CD4-positive, alpha-beta T cell (primary cell): ENCODE measurements at regions not wholly inside any gene's neighbourhood (a gene's known extent, or its start where the extent isn't known, plus 50 kb on each side); places are given as distances from the start of the nearest gene placed in this dataset.

Source experiments
- ATAC-seq: fragments of 200-7000 bp; cut with Tn5 transposase; one replicate; pipeline ENCODE4 v1.10.0; 2022; ENCODE audit warnings: mild to moderate bottlenecking; ENCODE audit not compliant: poor library complexity
- CTCF ChIA-PET: fragments of 350-600 bp; sonication (Branson Sonifier 250); formaldehyde crosslinking; loops from one replicate; lab custom pipeline; 2021; ENCODE audit warnings: antibody characterized with exemption, inconsistent platforms; lab: Charles Lee
- POLR2A ChIA-PET: fragments of 350-600 bp; sonication (Branson Sonifier 250); formaldehyde crosslinking; loops from one replicate; lab custom pipeline; 2021; ENCODE audit warnings: antibody characterized with exemption, inconsistent platforms; lab: Charles Lee
- DNase-seq, 14 experiments: peaks; one replicate each; pipeline ENCODE4 v3.0.0-alpha.2; 2013 to 2020; ENCODE audit warnings: mixed read lengths in 2 of 14
- H3K27ac ChIP-seq, 2 donors: one replicate each; pipeline versions ENCODE4 v1.5.1 to v1.7.0; 2013; ENCODE audit warnings: low read length in 2 of 2, low read depth in 1 of 2, mild to moderate bottlenecking in 1 of 2
- H3K27me3 ChIP-seq, 2 experiments: 1 replicate in 1 of 2; 2 replicates in 1 of 2; pipeline versions ENCODE4 v1.6.1 to v1.7.0; 2013; ENCODE audit warnings: low read length in 2 of 2, control low read depth in 1 of 2, mild to moderate bottlenecking in 1 of 2, moderate library complexity in 1 of 2; ENCODE audit not compliant: insufficient read depth in 2 of 2, control insufficient read depth in 1 of 2
- H3K36me3 ChIP-seq: one replicate; pipeline ENCODE4 v1.6.1; 2013; ENCODE audit warnings: low read length, control low read depth; ENCODE audit not compliant: insufficient read depth
- H3K4me1 ChIP-seq: one replicate; pipeline ENCODE4 v1.6.1; 2013; ENCODE audit warnings: low read length, control low read depth; ENCODE audit not compliant: insufficient read depth
- H3K4me3 ChIP-seq: one replicate; pipeline ENCODE4 v1.5.1; 2013; ENCODE audit warnings: mild to moderate bottlenecking, low read length, moderate library complexity
- H3K9me3 ChIP-seq, 2 experiments: 1 replicate in 1 of 2; 2 replicates in 1 of 2; pipeline versions ENCODE4 v1.6.1 to v1.7.0; 2013; ENCODE audit warnings: low read length in 2 of 2, mild to moderate bottlenecking in 2 of 2, control low read depth in 1 of 2, moderate library complexity in 1 of 2; ENCODE audit not compliant: control insufficient read depth in 1 of 2, insufficient read depth in 1 of 2
- H3K27ac Mint-ChIP-seq: one replicate; pipeline ENCODE4 v1.8.0; 2020; ENCODE audit warnings: mixed read lengths
- H3K27me3 Mint-ChIP-seq: one replicate; pipeline ENCODE4 v1.8.0; 2021; ENCODE audit warnings: mixed read lengths
- H3K36me3 Mint-ChIP-seq: one replicate; pipeline ENCODE4 v1.8.0; 2021; ENCODE audit warnings: low read depth, mixed read lengths
- H3K4me1 Mint-ChIP-seq: one replicate; pipeline ENCODE4 v1.8.0; 2021; ENCODE audit warnings: low read depth, mixed read lengths
- H3K4me3 Mint-ChIP-seq: one replicate; pipeline ENCODE4 v1.8.0; 2020; ENCODE audit warnings: mild to moderate bottlenecking, mixed read lengths
- H3K9me3 Mint-ChIP-seq: one replicate; pipeline ENCODE4 v1.8.0; 2020; ENCODE audit warnings: mixed read lengths
- CTCF ChIP-seq: fragments of 200-600 bp; IDR thresholded peaks from one replicate; pipeline ENCODE4 v1.8.0; 2022; ENCODE audit warnings: antibody characterized with exemption, mild to moderate bottlenecking
- intact Hi-C, 2 experiments: fragments of 100-400 bp; cut with DNase I in 1 of 2; cut with micrococcal nuclease in 1 of 2; formaldehyde crosslinking; loops; one replicate each; pipeline versions ENCODE4 v1.15.1 to v1.9.0; 2023 to 2025; cut with DNase I, micrococcal nuclease

GRCh38 chr1:55827350-55827749 is 612.2 kb upstream of the USP24 start:
- Mint-ChIP-seq H3K4me3 (no peak overlapping the region), H3K27me3 (peaks cover 19% of the 10 kb centered on the region), H3K36me3 (no peaks in the 10 kb centered on the region), H3K4me1 (no peaks in the 10 kb centered on the region), H3K9me3 (peaks cover 3% of the 10 kb centered on the region), H3K27ac (no peak overlapping the region)
- Histone ChIP-seq H3K4me1 (no peaks in the 10 kb centered on the region), H3K36me3 (no peaks in the 10 kb centered on the region), H3K4me3 (no peak overlapping the region), H3K27ac (no peak overlapping the region), H3K9me3 (no peaks in the 10 kb centered on the region), H3K27me3 (peaks cover 0 to 2% of the 10 kb centered on the region in 2 experiments)
- CTCF ChIA-PET: no interaction called here
- intact Hi-C loops: no loop called here
- DNase-seq (no peak), ATAC-seq (no peak)
- POLR2A ChIA-PET: no interaction called here
- TF ChIP-seq CTCF: no peak

- TF ChIP-seq CTCF: no peak
- H3K27me3 Mint-ChIP-seq: peaks cover 19% of the 10 kb centered on the region
- Histone ChIP-seq H3K4me3 (no peak overlapping the region), H3K36me3 (no peaks in the 10 kb centered on the region), H3K27me3 (peaks cover 0 to 2% of the 10 kb centered on the region in 2 experiments), H3K9me3 (no peaks in the 10 kb centered on the region), H3K4me1 (no peaks in the 10 kb centered on the region), H3K27ac (no peak overlapping the region)
- POLR2A ChIA-PET: no interaction called here
- CTCF ChIA-PET: no interaction called here
- DNase-seq (no peak), ATAC-seq (no peak)
- no peak overlapping the region for H3K27ac Mint-ChIP-seq
- peaks cover 3% of the 10 kb centered on the region for H3K9me3 Mint-ChIP-seq
- no peak overlapping the region for H3K4me3 Mint-ChIP-seq
- H3K4me1 Mint-ChIP-seq: no peaks in the 10 kb centered on the region
- intact Hi-C loops: no loop called here
- no peaks in the 10 kb centered on the region for H3K36me3 Mint-ChIP-seq
Measured at GRCh38 chr1:55826381-55827080, 611.4 kb upstream of the USP24 start.

GRCh38 chr1:55825461-55825860 is 610.3 kb upstream of the USP24 start:
- Histone ChIP-seq H3K27me3 (peaks cover 0 to 2% of the 10 kb centered on the region in 2 experiments), H3K4me3 (no peak overlapping the region), H3K4me1 (no peaks in the 10 kb centered on the region), H3K27ac (no peak overlapping the region), H3K9me3 (no peaks in the 10 kb centered on the region), H3K36me3 (no peaks in the 10 kb centered on the region)
- no peak for ATAC-seq
- Mint-ChIP-seq H3K27ac (no peak overlapping the region), H3K4me3 (no peak overlapping the region), H3K9me3 (peaks cover 3% of the 10 kb centered on the region), H3K4me1 (no peaks in the 10 kb centered on the region), H3K27me3 (peaks cover 15% of the 10 kb centered on the region), H3K36me3 (no peaks in the 10 kb centered on the region)
- DNase-seq: no peak
- ChIA-PET POLR2A (interaction anchor here (0.7 kb wide), 1 partner anchor 12 kb away, joined by 4 read pairs; no protein-coding TSS in a partner anchor), CTCF (no interaction called here)
- no peak for TF ChIP-seq CTCF
- intact Hi-C loops: no loop called here
